Stimulated activated CD4-positive, alpha-beta T cell treated with anti-CD3 and anti-CD28 coated beads, Interleukin-4, amount 100 ng/mL, for 1 hour (primary cell): ENCODE measurements at regions not wholly inside any gene's neighbourhood (a gene's known extent, or its start where the extent isn't known, plus 50 kb on each side); places are given as distances from the start of the nearest gene placed in this dataset.

ENCODE experiments used
- DNase-seq: peaks from one replicate; pipeline ENCODE4 v3.0.0-alpha.2; 2020

GRCh38 chr20:62583424-62583920 is 58.8 kb upstream of the SLCO4A1 start:
- DNase-seq = no peak

- DNase-seq = no peak
Observed at GRCh38 chr20:62584671-62585460, 57.4 kb upstream of the SLCO4A1 start.

- DNase-seq = no peak
Observed at GRCh38 chr20:62585461-62585970, 56.8 kb upstream of the SLCO4A1 start.

GRCh38 chr20:62586799-62587198 is 55.5 kb upstream of the SLCO4A1 start:
- no peak for DNase-seq

GRCh38 chr20:62587757-62588402 is 54.4 kb upstream of the SLCO4A1 start:
- no peak for DNase-seq

GRCh38 chr20:62588458-62589149 is 53.7 kb upstream of the SLCO4A1 start:
- no peak for DNase-seq

GRCh38 chr20:62589150-62589498 is 53.2 kb upstream of the SLCO4A1 start:
- DNase-seq = no peak

GRCh38 chr20:62589720-62590119 is 52.6 kb upstream of the SLCO4A1 start:
- no peak for DNase-seq

- no peak for DNase-seq
Observed at GRCh38 chr20:62590309-62591121, 51.8 kb upstream of the SLCO4A1 start.

- no peak for DNase-seq
Observed at GRCh38 chr20:62591122-62591468, 51.2 kb upstream of the SLCO4A1 start.

- no peak for DNase-seq
Observed at GRCh38 chr20:62591591-62591990, 50.7 kb upstream of the SLCO4A1 start.
